ENCODE measurements at regions not wholly inside any gene's neighbourhood (a gene's known extent, or its start where the extent isn't known, plus 50 kb on each side); places are given as distances from the start of the nearest gene placed in this dataset.

DNA sequence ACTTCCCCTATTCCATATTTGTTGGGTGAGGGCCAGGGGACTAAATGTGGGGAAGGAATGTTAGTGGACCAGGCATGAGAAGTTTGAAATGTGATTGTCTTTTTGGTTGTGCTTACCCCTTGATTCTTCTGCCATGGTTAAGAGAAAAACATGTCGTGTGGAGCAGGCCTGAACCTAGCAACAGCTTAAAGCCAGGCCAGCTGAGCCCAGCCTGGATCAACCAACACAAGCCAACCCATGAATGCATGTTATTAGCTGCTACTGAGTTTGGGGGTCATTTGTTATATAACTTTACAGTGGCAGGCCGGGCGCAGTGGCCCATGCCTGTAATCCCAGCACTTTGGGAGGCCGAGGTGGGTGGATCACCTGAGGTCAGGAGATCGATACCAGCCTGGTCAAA, 52.4 kb upstream of the TRIO start:
- Mint-ChIP-seq H3K4me1 (ENCODE audit: low read depth) (no peaks in the 10 kb centered on the region), H3K27me3 (ENCODE audit: low read depth) (peaks cover 9% of the 10 kb centered on the region), H3K27ac (no peak overlapping the region), H3K36me3 (ENCODE audit: low read depth) (no peaks in the 10 kb centered on the region), H3K9me3 (no peaks in the 10 kb centered on the region), H3K4me3 (no peak overlapping the region)
- DNase-seq: no peak
- CTCF ChIA-PET: no interaction called here
- intact Hi-C loops (cut with micrococcal nuclease): no loop called here

GRCh38 chr5:14090290-14090689, 52.9 kb upstream of the TRIO start:
- Mint-ChIP-seq H3K4me1 (ENCODE audit: low read depth) (no peaks in the 10 kb centered on the region), H3K36me3 (ENCODE audit: low read depth) (no peaks in the 10 kb centered on the region), H3K27me3 (ENCODE audit: low read depth) (peaks cover 9% of the 10 kb centered on the region), H3K9me3 (no peaks in the 10 kb centered on the region), H3K27ac (no peak overlapping the region), H3K4me3 (no peak overlapping the region)
- DNase-seq: no peak
- intact Hi-C loops (cut with micrococcal nuclease): no loop called here
- CTCF ChIA-PET: no interaction called here

DNA sequence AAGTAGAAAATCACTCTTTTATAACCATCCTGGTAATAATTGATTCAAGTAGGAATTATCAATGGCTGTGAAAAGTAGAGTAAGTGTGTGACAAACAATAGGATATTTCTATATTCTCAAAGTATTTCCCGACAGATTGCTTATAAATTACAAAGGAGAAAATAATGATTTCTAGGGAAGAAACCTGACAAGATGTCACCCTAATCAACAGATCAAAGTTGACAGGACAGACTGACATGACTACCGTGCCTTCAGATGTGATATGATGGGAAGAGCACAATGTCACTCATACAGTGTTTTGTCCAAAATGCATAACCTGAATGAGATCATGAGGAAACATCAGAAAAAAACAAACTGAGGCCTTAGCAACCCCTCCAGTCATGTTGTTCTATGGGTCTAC, 53.9 kb upstream of the TRIO start:
- DNase-seq: no peak
- Mint-ChIP-seq H3K9me3 (no peaks in the 10 kb centered on the region), H3K27me3 (ENCODE audit: low read depth) (peaks cover 8% of the 10 kb centered on the region), H3K4me3 (no peak overlapping the region), H3K36me3 (ENCODE audit: low read depth) (no peaks in the 10 kb centered on the region), H3K4me1 (ENCODE audit: low read depth) (no peaks in the 10 kb centered on the region), H3K27ac (no peak overlapping the region)
- intact Hi-C loops (cut with micrococcal nuclease): no loop called here
- CTCF ChIA-PET: no interaction called here

- DNase-seq: no peak
- Mint-ChIP-seq H3K4me1 (ENCODE audit: low read depth) (no peaks in the 10 kb centered on the region), H3K36me3 (ENCODE audit: low read depth) (no peaks in the 10 kb centered on the region), H3K4me3 (no peak overlapping the region), H3K27me3 (ENCODE audit: low read depth) (peaks cover 5% of the 10 kb centered on the region), H3K9me3 (no peaks in the 10 kb centered on the region), H3K27ac (no peak overlapping the region)
- intact Hi-C loops (cut with micrococcal nuclease): no loop called here
- CTCF ChIA-PET: no interaction called here
These were observed 56.9 kb upstream of the TRIO start for GRCh38 chr5:14086261-14086660.

DNA sequence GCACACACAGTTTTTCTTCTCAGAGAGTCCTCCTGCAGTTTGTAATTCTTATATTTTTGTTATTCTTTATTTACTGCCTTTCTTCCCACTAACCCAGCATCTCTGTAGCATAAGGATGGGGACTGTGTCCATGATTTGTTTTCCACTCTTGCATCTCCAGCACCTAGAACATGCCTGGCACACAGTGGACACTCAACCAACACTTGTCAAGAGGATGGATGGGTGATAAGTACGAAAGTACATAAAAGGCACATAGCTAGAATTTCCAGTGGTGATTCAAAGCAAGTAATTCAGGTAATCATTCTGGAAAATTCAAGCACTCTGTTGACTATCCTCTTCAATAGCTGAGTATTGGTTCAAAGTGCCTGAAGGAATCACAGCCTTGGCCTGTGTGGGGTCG, 60.2 kb upstream of the TRIO start:
- CTCF ChIA-PET: no interaction called here
- H3K27ac Mint-ChIP-seq: no peak overlapping the region
- H3K27me3 Mint-ChIP-seq (ENCODE audit: low read depth): peaks cover 5% of the 10 kb centered on the region
- DNase-seq: no peak
- H3K4me3 Mint-ChIP-seq: no peak overlapping the region
- no peaks in the 10 kb centered on the region for H3K4me1 Mint-ChIP-seq (ENCODE audit: low read depth)
- H3K36me3 Mint-ChIP-seq (ENCODE audit: low read depth): no peaks in the 10 kb centered on the region
- H3K9me3 Mint-ChIP-seq: no peaks in the 10 kb centered on the region
- intact Hi-C loops (cut with micrococcal nuclease): no loop called here

GRCh38 chr5:14082523-14082922, 60.6 kb upstream of the TRIO start:
- DNase-seq: no peak
- Mint-ChIP-seq H3K27ac (no peak overlapping the region), H3K27me3 (ENCODE audit: low read depth) (peaks cover 5% of the 10 kb centered on the region), H3K36me3 (ENCODE audit: low read depth) (no peaks in the 10 kb centered on the region), H3K9me3 (no peaks in the 10 kb centered on the region), H3K4me3 (no peak overlapping the region), H3K4me1 (ENCODE audit: low read depth) (no peaks in the 10 kb centered on the region)
- CTCF ChIA-PET: no interaction called here
- intact Hi-C loops (cut with micrococcal nuclease): no loop called here

- no peaks in the 10 kb centered on the region for H3K9me3 Mint-ChIP-seq
- H3K36me3 Mint-ChIP-seq (ENCODE audit: low read depth): no peaks in the 10 kb centered on the region
- peaks cover 5% of the 10 kb centered on the region for H3K27me3 Mint-ChIP-seq (ENCODE audit: low read depth)
- no peak overlapping the region for H3K27ac Mint-ChIP-seq
- H3K4me1 Mint-ChIP-seq (ENCODE audit: low read depth): no peaks in the 10 kb centered on the region
- intact Hi-C loops (cut with micrococcal nuclease): no loop called here
- no peak for DNase-seq
- CTCF ChIA-PET: no interaction called here
- no peak overlapping the region for H3K4me3 Mint-ChIP-seq
These were observed 61.4 kb upstream of the TRIO start for GRCh38 chr5:14081791-14082190.

DNA sequence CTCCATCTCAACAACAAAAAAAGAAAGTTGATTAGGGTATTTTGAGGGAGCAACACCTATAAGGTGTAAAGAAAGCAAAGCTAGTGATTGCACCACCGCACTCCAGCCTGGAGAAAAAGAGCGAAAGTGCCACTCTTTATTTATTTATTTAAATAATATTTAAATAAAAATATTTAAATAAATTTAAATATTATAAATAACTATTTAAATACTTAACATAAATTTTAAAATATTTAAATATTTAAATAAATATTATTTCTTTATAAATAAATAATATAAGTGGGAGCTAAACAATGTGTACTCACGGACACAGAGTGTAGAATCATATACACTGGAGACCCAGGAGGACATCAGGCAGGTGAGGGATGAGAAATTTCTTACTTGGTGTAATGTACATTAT, 64.4 kb upstream of the TRIO start:
- Mint-ChIP-seq H3K27ac (no peak overlapping the region), H3K4me3 (no peak overlapping the region), H3K36me3 (ENCODE audit: low read depth) (no peaks in the 10 kb centered on the region), H3K4me1 (ENCODE audit: low read depth) (no peaks in the 10 kb centered on the region), H3K9me3 (no peaks in the 10 kb centered on the region), H3K27me3 (ENCODE audit: low read depth) (no peaks in the 10 kb centered on the region)
- intact Hi-C loops (cut with micrococcal nuclease): no loop called here
- DNase-seq: no peak
- CTCF ChIA-PET: no interaction called here

DNA sequence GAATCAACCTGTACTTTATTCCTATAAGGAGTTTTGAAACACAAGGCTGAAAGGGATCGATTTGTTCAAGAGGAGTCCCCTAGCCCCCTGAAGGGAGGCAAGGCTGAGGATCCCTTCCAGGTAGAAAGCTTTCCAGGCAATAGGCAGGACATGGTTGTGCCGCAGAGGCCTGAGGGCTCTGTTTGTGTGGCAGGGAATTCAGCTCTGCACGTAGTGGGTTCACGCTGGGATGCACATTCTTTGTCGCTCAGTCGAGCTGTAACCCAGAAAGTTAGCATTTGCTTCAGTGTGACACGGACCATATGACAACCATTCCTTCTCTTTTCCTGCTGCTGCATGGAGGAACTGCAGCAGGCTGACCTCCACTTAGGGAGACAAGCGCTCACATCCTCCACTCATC, 65.6 kb upstream of the TRIO start:
- H3K4me1 Mint-ChIP-seq (ENCODE audit: low read depth): no peaks in the 10 kb centered on the region
- DNase-seq: no peak
- no peaks in the 10 kb centered on the region for H3K27me3 Mint-ChIP-seq (ENCODE audit: low read depth)
- no peak overlapping the region for H3K27ac Mint-ChIP-seq
- intact Hi-C loops (cut with micrococcal nuclease): no loop called here
- no peaks in the 10 kb centered on the region for H3K36me3 Mint-ChIP-seq (ENCODE audit: low read depth)
- no peaks in the 10 kb centered on the region for H3K9me3 Mint-ChIP-seq
- no peak overlapping the region for H3K4me3 Mint-ChIP-seq
- CTCF ChIA-PET: no interaction called here

DNA sequence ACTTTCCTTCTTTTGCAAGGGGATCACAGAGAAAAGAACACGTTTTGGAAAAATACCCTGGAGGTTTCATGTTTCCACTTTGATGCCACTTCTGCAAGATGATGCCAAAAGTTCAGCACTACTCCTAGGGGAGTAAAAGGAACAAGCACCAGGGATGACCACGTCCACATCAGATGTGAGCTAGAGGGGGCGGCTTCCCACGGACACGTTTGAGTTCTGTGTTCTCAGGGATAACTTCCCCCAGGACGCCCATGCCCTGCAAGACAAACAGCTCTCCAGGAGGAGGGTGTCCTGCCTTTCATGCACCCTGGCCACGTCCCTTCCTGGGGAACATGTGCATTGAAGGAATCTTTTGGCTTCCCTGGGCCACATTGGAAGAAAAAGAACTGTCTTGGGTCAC, 66.6 kb upstream of the TRIO start:
- no peaks in the 10 kb centered on the region for H3K4me1 Mint-ChIP-seq (ENCODE audit: low read depth)
- DNase-seq: no peak
- no peaks in the 10 kb centered on the region for H3K9me3 Mint-ChIP-seq
- no peaks in the 10 kb centered on the region for H3K36me3 Mint-ChIP-seq (ENCODE audit: low read depth)
- intact Hi-C loops (cut with micrococcal nuclease): no loop called here
- CTCF ChIA-PET: no interaction called here
- no peak overlapping the region for H3K4me3 Mint-ChIP-seq
- no peak overlapping the region for H3K27ac Mint-ChIP-seq
- no peaks in the 10 kb centered on the region for H3K27me3 Mint-ChIP-seq (ENCODE audit: low read depth)

DNA sequence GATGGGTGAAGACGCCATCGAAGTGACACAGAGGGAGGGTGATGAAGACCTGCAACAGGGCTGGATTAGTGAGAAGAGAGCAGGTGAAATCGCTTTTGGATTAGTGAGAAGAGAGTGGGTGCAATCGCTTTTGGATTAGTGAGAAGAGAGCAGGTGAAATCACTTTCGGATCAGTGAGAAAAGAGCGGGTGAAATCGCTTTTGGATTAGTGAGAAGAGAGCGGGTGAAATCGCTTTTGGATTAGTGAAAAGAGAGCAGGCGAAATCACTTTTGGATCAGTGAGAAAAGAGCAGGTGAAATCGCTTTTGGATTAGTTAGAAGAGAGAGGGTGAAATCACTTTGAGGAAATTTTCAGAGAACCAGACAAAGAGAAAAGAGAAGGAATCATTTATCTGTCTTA, 67.2 kb upstream of the TRIO start:
- Mint-ChIP-seq H3K9me3 (no peaks in the 10 kb centered on the region), H3K4me3 (no peak overlapping the region), H3K4me1 (ENCODE audit: low read depth) (no peaks in the 10 kb centered on the region), H3K27ac (no peak overlapping the region), H3K27me3 (ENCODE audit: low read depth) (peaks cover 3% of the 10 kb centered on the region), H3K36me3 (ENCODE audit: low read depth) (no peaks in the 10 kb centered on the region)
- intact Hi-C loops (cut with micrococcal nuclease): no loop called here
- no peak for DNase-seq
- CTCF ChIA-PET: no interaction called here

DNA sequence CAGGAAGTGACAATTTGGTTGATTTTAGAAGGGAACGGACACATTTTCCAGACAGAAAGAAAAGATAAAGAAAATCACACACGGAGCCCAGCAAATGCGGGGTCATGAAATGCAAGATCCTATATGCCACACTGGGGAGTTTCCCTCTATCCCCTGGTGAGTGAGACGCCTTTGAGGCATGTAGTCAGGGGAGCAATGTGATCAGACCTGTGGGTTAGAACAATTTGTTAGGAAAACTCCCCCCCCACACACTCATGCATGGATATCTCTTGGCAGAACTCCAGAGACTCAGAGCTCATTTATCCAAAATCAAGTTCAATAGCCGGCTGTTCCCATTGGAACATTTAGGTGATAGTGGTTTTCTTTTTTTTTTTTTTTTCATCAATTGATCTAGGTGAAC, 71.7 kb upstream of the TRIO start:
- H3K4me3 Mint-ChIP-seq: no peak overlapping the region
- H3K27me3 Mint-ChIP-seq (ENCODE audit: low read depth): peaks cover 3% of the 10 kb centered on the region
- intact Hi-C loops (cut with micrococcal nuclease): no loop called here
- H3K27ac Mint-ChIP-seq: no peak overlapping the region
- DNase-seq: no peak
- no peaks in the 10 kb centered on the region for H3K36me3 Mint-ChIP-seq (ENCODE audit: low read depth)
- no peaks in the 10 kb centered on the region for H3K4me1 Mint-ChIP-seq (ENCODE audit: low read depth)
- H3K9me3 Mint-ChIP-seq: no peaks in the 10 kb centered on the region
- CTCF ChIA-PET: no interaction called here

DNA sequence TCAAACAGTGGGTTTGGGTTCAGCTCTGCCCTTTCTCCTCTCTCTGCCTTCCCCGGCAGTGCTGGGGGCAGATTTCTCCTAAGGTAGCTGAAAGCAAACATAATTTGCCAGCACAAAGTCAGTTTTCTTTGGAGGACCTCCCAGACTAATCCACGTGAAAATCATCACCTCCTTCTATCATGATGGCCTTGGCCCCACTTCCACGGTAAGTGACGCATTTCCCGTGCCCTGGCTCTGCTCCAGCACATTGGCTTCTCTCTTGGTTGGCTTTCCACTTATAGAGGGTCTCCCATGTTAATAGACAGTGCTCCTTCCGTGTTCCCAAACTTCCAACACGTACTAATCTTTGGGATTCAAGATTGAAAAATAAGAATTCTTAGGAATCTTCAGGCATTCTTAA, 74.1 kb upstream of the TRIO start:
- no peaks in the 10 kb centered on the region for H3K4me1 Mint-ChIP-seq (ENCODE audit: low read depth)
- no peak for DNase-seq
- intact Hi-C loops (cut with micrococcal nuclease): no loop called here
- no peak overlapping the region for H3K4me3 Mint-ChIP-seq
- H3K27me3 Mint-ChIP-seq (ENCODE audit: low read depth): peaks cover 3% of the 10 kb centered on the region
- H3K36me3 Mint-ChIP-seq (ENCODE audit: low read depth): no peaks in the 10 kb centered on the region
- no peak overlapping the region for H3K27ac Mint-ChIP-seq
- no peaks in the 10 kb centered on the region for H3K9me3 Mint-ChIP-seq
- CTCF ChIA-PET: interaction anchor here (0.7 kb wide), 1 partner anchor 270 kb away, joined by 3 read pairs; no protein-coding TSS in a partner anchor

DNA sequence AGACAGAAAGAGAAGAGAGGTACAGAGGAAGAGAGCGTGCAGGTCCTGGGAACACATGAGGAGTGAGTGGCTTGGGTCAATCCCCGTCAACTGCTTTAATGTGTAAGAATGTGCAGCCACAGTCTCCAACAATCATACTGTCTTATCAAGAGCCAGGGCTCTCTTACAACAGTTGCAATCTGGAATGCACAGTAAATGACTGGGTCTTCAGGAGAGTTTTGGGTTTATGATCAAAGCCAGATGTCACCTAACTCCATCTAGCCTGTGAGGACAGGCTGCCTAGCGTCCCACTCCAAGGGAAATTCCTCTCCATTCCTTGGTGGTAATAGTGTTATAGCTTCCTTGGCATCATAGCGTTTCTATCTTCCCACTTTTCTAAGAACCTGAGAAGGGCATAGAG, 75.0 kb upstream of the TRIO start:
- Mint-ChIP-seq H3K27ac (no peak overlapping the region), H3K4me3 (no peak overlapping the region), H3K27me3 (ENCODE audit: low read depth) (peaks cover 3% of the 10 kb centered on the region), H3K36me3 (ENCODE audit: low read depth) (no peaks in the 10 kb centered on the region), H3K9me3 (no peaks in the 10 kb centered on the region), H3K4me1 (ENCODE audit: low read depth) (no peaks in the 10 kb centered on the region)
- CTCF ChIA-PET: no interaction called here
- intact Hi-C loops (cut with micrococcal nuclease): no loop called here
- no peak for DNase-seq

Data from activated naive CD4-positive, alpha-beta T cell treated with anti-CD3 and anti-CD28 coated beads for 36 hours (primary cell).